ENCODE measurements at regions not wholly inside any gene's neighbourhood (a gene's known extent, or its start where the extent isn't known, plus 50 kb on each side); places are given as distances from the start of the nearest gene placed in this dataset.
"Not testable (repeated sequence)": the region's sequence is repeated elsewhere in the genome, so short reads cannot be mapped to it uniquely, and the experiment has no call there.

GRCh38 chr3:166660962-166661361 lies 719.1 kb downstream of the ZBBX start:
- ATAC-seq: no peak
- no peak overlapping the region for H3K27ac Mint-ChIP-seq
- POLR2A ChIA-PET: no interaction called here

GRCh38 chr3:166637984-166638530 lies 742.0 kb downstream of the ZBBX start:
- no peak overlapping the region for H3K4me3 Mint-ChIP-seq
- H3K9me3 Mint-ChIP-seq: peaks cover 0 to 17% (median 5%) of the 10 kb centered on the region in 9 donors
- POLR2A ChIA-PET: no interaction called here
- no peaks in the 10 kb centered on the region for H3K27me3 Mint-ChIP-seq
- no peak overlapping the region for H3K27ac Mint-ChIP-seq
- H3K4me1 Mint-ChIP-seq: no peaks in the 10 kb centered on the region
- no peak for ATAC-seq
- H3K36me3 Mint-ChIP-seq: no peaks in the 10 kb centered on the region
- no peak for DNase-seq

More at GRCh38 chr3:166660962-166661361, 719.1 kb downstream of the ZBBX start:
- Mint-ChIP-seq H3K27me3 (no peaks in the 10 kb centered on the region), H3K4me1 (no peaks in the 10 kb centered on the region), H3K36me3 (peaks cover 0 to 12% (median 0%) of the 10 kb centered on the region in 3 donors), H3K9me3 (peaks cover 9 to 48% (median 25%) of the 10 kb centered on the region in 9 donors), H3K4me3 (no peak overlapping the region)
- DNase-seq: no peak

GRCh38 chr3:166634091-166634746 lies 745.9 kb downstream of the ZBBX start:
- H3K4me1 Mint-ChIP-seq: no peaks in the 10 kb centered on the region
- H3K36me3 Mint-ChIP-seq: no peaks in the 10 kb centered on the region
- no peak overlapping the region for H3K4me3 Mint-ChIP-seq
- H3K27ac Mint-ChIP-seq: no peak overlapping the region
- POLR2A ChIA-PET: no interaction called here
- no peak for DNase-seq
- no peak for ATAC-seq
- no peaks in the 10 kb centered on the region for H3K27me3 Mint-ChIP-seq
- peaks cover 0 to 20% (median 7%) of the 10 kb centered on the region in 9 donors for H3K9me3 Mint-ChIP-seq

- POLR2A ChIA-PET: no interaction called here
- Mint-ChIP-seq H3K9me3 (peaks cover 0 to 19% (median 4%) of the 10 kb centered on the region in 9 donors), H3K4me1 (no peaks in the 10 kb centered on the region), H3K27ac (no peak overlapping the region), H3K36me3 (no peaks in the 10 kb centered on the region), H3K4me3 (no peak overlapping the region), H3K27me3 (no peaks in the 10 kb centered on the region)
- ATAC-seq: no peak
- DNase-seq: no peak
Observed at GRCh38 chr3:166630190-166630589, 749.9 kb downstream of the ZBBX start.

GRCh38 chr3:166613365-166613764 lies 766.7 kb downstream of the ZBBX start:
- POLR2A ChIA-PET: no interaction called here

GRCh38 chr3:166612761-166613160 lies 767.3 kb downstream of the ZBBX start:
- DNase-seq, H3K4me3 Mint-ChIP-seq, H3K27ac Mint-ChIP-seq, H3K27me3 Mint-ChIP-seq, POLR2A ChIA-PET, H3K36me3 Mint-ChIP-seq, ATAC-seq, H3K4me1 Mint-ChIP-seq: not testable (repeated sequence)
- H3K9me3 Mint-ChIP-seq: peaks cover 0 to 16% (median 3%) of the 10 kb centered on the region in 9 donors

More at GRCh38 chr3:166613365-166613764, 766.7 kb downstream of the ZBBX start:
- Mint-ChIP-seq H3K36me3 (no peaks in the 10 kb centered on the region), H3K4me3 (no peak overlapping the region), H3K9me3 (peaks cover 0 to 16% (median 3%) of the 10 kb centered on the region in 9 donors), H3K27me3 (no peaks in the 10 kb centered on the region), H3K27ac (no peak overlapping the region), H3K4me1 (no peaks in the 10 kb centered on the region)
- ATAC-seq: no peak
- no peak for DNase-seq

GRCh38 chr3:166607933-166608521 lies 770.8 kb upstream of the BCHE start:
- no peak overlapping the region for H3K4me3 Mint-ChIP-seq
- POLR2A ChIA-PET: no interaction called here
- no peak for DNase-seq
- H3K9me3 Mint-ChIP-seq: peaks cover 0 to 10% (median 3%) of the 10 kb centered on the region in 9 donors
- H3K27me3 Mint-ChIP-seq: no peaks in the 10 kb centered on the region
- no peaks in the 10 kb centered on the region for H3K36me3 Mint-ChIP-seq
- H3K27ac Mint-ChIP-seq: no peak overlapping the region
- no peak for ATAC-seq
- no peaks in the 10 kb centered on the region for H3K4me1 Mint-ChIP-seq

- Mint-ChIP-seq H3K4me3 (no peak overlapping the region), H3K36me3 (no peaks in the 10 kb centered on the region), H3K9me3 (peaks cover 0 to 10% (median 4%) of the 10 kb centered on the region in 9 donors), H3K4me1 (no peaks in the 10 kb centered on the region), H3K27ac (no peak overlapping the region), H3K27me3 (no peaks in the 10 kb centered on the region)
- ATAC-seq: no peak
- DNase-seq: no peak
- POLR2A ChIA-PET: no interaction called here
Observed at GRCh38 chr3:166606988-166607387, 769.8 kb upstream of the BCHE start.

- Mint-ChIP-seq H3K9me3 (peaks cover 0 to 30% (median 8%) of the 10 kb centered on the region in 9 donors), H3K27me3 (no peaks in the 10 kb centered on the region), H3K36me3 (no peaks in the 10 kb centered on the region), H3K27ac (no peak overlapping the region), H3K4me3 (no peak overlapping the region), H3K4me1 (no peaks in the 10 kb centered on the region)
- ATAC-seq: no peak
- POLR2A ChIA-PET: no interaction called here
- no peak for DNase-seq
Observed at GRCh38 chr3:166593776-166594175, 756.6 kb upstream of the BCHE start.

GRCh38 chr3:166582236-166582635 lies 745.0 kb upstream of the BCHE start:
- Mint-ChIP-seq H3K27ac (no peak overlapping the region), H3K4me3 (no peak overlapping the region), H3K4me1 (no peaks in the 10 kb centered on the region), H3K36me3 (no peaks in the 10 kb centered on the region), H3K27me3 (no peaks in the 10 kb centered on the region), H3K9me3 (peaks cover 0 to 19% (median 3%) of the 10 kb centered on the region in 9 donors)
- no peak for ATAC-seq
- POLR2A ChIA-PET: no interaction called here
- no peak for DNase-seq

GRCh38 chr3:166580561-166580960 lies 743.3 kb upstream of the BCHE start:
- no peaks in the 10 kb centered on the region for H3K4me1 Mint-ChIP-seq
- no peak for DNase-seq
- H3K27me3 Mint-ChIP-seq: no peaks in the 10 kb centered on the region
- no peaks in the 10 kb centered on the region for H3K36me3 Mint-ChIP-seq
- ATAC-seq: no peak
- POLR2A ChIA-PET: no interaction called here
- H3K4me3 Mint-ChIP-seq: no peak overlapping the region
- no peak overlapping the region for H3K27ac Mint-ChIP-seq
- H3K9me3 Mint-ChIP-seq: peaks cover 0 to 14% (median 3%) of the 10 kb centered on the region in 9 donors

- POLR2A ChIA-PET: no interaction called here
- Mint-ChIP-seq H3K27ac (no peak overlapping the region), H3K27me3 (no peaks in the 10 kb centered on the region), H3K4me1 (no peaks in the 10 kb centered on the region), H3K36me3 (no peaks in the 10 kb centered on the region), H3K9me3 (peaks cover 0 to 14% (median 3%) of the 10 kb centered on the region in 9 donors), H3K4me3 (no peak overlapping the region)
- ATAC-seq (no peak), DNase-seq (no peak)
Observed at GRCh38 chr3:166575161-166575560, 737.9 kb upstream of the BCHE start.

- H3K4me1 Mint-ChIP-seq, ATAC-seq, H3K4me3 Mint-ChIP-seq, H3K27ac Mint-ChIP-seq, H3K36me3 Mint-ChIP-seq, DNase-seq, H3K27me3 Mint-ChIP-seq, POLR2A ChIA-PET: not testable (repeated sequence)
- peaks cover 0 to 14% (median 1%) of the 10 kb centered on the region in 9 donors for H3K9me3 Mint-ChIP-seq
Observed at GRCh38 chr3:166571686-166572085, 734.5 kb upstream of the BCHE start.

All from naive thymus-derived CD8-positive, alpha-beta T cell (primary cell).